Hepatocyte (in vitro differentiated cells): ENCODE measurements at regions not wholly inside any gene's neighbourhood (a gene's known extent, or its start where the extent isn't known, plus 50 kb on each side); places are given as distances from the start of the nearest gene placed in this dataset.

Experiments used
- DNase-seq: peaks from one replicate; pipeline ENCODE4 v3.0.0-alpha.2; 2016; ENCODE audit warnings: low spot score
- H2AFZ ChIP-seq: fragments of 200-600 bp; sonication (generic); 2 replicates; pipeline ENCODE4 v1.6.0; 2016; ENCODE audit warnings: antibody characterized with exemption, mild to moderate bottlenecking
- H3K27ac ChIP-seq: fragments of 200-600 bp; sonication (generic); 2 replicates; pipeline ENCODE4 v1.5.1; 2016; ENCODE audit warnings: mild to moderate bottlenecking
- H3K27me3 ChIP-seq: fragments of 200-600 bp; sonication (generic); 2 replicates; pipeline ENCODE4 v1.6.1; 2016
- H3K36me3 ChIP-seq: fragments of 200-600 bp; sonication (generic); replicated peaks from 2 replicates; pipeline ENCODE4 v1.5.1; 2016; ENCODE audit warnings: low read depth; ENCODE audit not compliant: insufficient read depth
- H3K4me1 ChIP-seq: fragments of 200-600 bp; sonication (generic); 2 replicates; pipeline ENCODE4 v1.5.1; 2016; ENCODE audit warnings: mild to moderate bottlenecking, moderate library complexity; ENCODE audit not compliant: insufficient read depth
- H3K4me2 ChIP-seq: fragments of 200-600 bp; sonication (generic); 2 replicates; pipeline ENCODE4 v1.6.0; 2016
- H3K4me3 ChIP-seq: fragments of 200-600 bp; sonication (generic); 2 replicates; pipeline ENCODE4 v1.5.1; 2016; ENCODE audit warnings: mild to moderate bottlenecking
- H3K79me2 ChIP-seq: fragments of 200-600 bp; sonication (generic); 2 replicates; pipeline ENCODE4 v1.6.0; 2017; ENCODE audit warnings: mild to moderate bottlenecking
- H3K9me2 ChIP-seq: fragments of 200-600 bp; sonication (generic); replicated peaks from 2 replicates; pipeline ENCODE4 v1.6.0; 2017; ENCODE audit warnings: mild to moderate bottlenecking; ENCODE audit not compliant: insufficient read depth
- H3K9me3 ChIP-seq: fragments of 200-600 bp; sonication (generic); 2 replicates; pipeline ENCODE4 v1.5.1; 2016; ENCODE audit warnings: low read depth, mild to moderate bottlenecking
- H4K20me1 ChIP-seq: fragments of 200-600 bp; sonication (generic); 2 replicates; pipeline ENCODE4 v1.6.0; 2016; ENCODE audit warnings: mild to moderate bottlenecking; ENCODE audit not compliant: insufficient read depth, poor library complexity, severe bottlenecking
- CTCF ChIP-seq: fragments of 200-600 bp; sonication (generic); IDR thresholded peaks from 2 replicates; pipeline ENCODE4 v1.5.1; 2016; ENCODE audit warnings: antibody characterized with exemption, mild to moderate bottlenecking; ENCODE audit not compliant: poor library complexity
- EZH2 ChIP-seq: fragments of 200-600 bp; sonication (generic); IDR thresholded peaks from 2 replicates; pipeline ENCODE4 v1.6.1; 2016; ENCODE audit warnings: antibody characterized with exemption, mild to moderate bottlenecking, borderline replicate concordance
- EZH2phosphoT487 ChIP-seq: fragments of 200-600 bp; sonication (generic); IDR thresholded peaks from one replicate; pipeline ENCODE4 v1.6.1; 2018; ENCODE audit warnings: antibody characterized with exemption, mild to moderate bottlenecking, low read depth, moderate library complexity; ENCODE audit not compliant: unreplicated experiment, severe bottlenecking
- WGBS: methylation state at CpG from one replicate; pipeline ENCODE4 v1.1.6; 2016; ENCODE audit warnings: low lambda C conversion rate; ENCODE audit errors: missing lambda C conversion rate; 5-methylcytosine and 5-hydroxymethylcytosine counted together

DNA sequence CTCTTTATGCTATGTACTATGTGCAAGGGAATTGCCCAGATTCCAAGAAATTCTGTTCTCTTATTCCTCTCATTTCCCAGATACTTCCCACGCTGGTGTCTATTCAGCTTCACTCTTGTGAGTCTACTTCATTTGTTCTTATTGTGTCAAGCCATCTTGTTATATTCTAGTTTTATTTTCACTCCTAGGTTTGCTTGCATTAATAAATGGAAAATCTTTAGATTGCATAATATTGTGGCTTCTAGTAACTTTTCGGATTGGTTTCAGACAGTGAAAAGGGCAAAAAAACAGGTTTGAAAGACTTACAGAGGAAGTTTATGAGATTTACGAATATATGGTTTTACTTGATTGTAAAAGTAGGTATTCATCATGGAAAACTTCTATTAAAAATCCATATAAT lies 128.4 kb downstream of the BTC start:
- TF ChIP-seq EZH2phosphoT487 (no peak), CTCF (no peak), EZH2 (no peak)
- Histone ChIP-seq H3K36me3 (no peaks in the 10 kb centered on the region), H3K4me2 (no peak overlapping the region), H3K27me3 (no peaks in the 10 kb centered on the region), H3K79me2 (no peaks in the 10 kb centered on the region), H4K20me1 (no peaks in the 10 kb centered on the region), H3K9me2 (no peaks in the 10 kb centered on the region), H3K27ac (peak overlapping the region; percentile 45), H3K9me3 (no peaks in the 10 kb centered on the region), H2AFZ (no peak overlapping the region), H3K4me3 (no peak overlapping the region), H3K4me1 (peaks cover 5% of the 10 kb centered on the region)
- 89% methylated on average over 3 of the region's 3 CpGs for WGBS
- no peak for DNase-seq

DNA sequence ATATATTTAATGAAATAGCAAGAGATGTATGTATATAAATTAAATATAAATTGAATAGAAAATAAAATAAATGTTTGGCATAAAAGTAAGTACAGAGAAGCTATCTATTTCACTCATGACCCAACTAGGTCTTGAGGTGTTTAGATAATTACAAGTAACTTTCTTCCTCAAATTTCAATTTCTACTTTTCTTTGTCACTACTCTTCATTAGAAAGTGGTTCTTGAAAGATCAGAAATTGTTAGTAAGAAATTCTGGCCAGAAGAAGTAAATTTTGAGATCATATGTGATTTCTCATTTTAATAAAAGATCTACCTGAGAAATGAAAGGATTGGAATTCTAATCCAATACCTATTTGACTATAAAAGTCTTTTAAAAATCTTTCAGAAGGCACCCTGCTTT lies 126.9 kb downstream of the BTC start:
- no peak overlapping the region for H2AFZ ChIP-seq
- TF ChIP-seq EZH2phosphoT487 (no peak), EZH2 (no peak)
- peak overlapping the region; percentile 79 for H3K27ac ChIP-seq
- no peaks in the 10 kb centered on the region for H3K9me3 ChIP-seq
- H3K4me2 ChIP-seq, result no peak overlapping the region
- no peaks in the 10 kb centered on the region for H3K36me3 ChIP-seq
- H4K20me1 ChIP-seq, result no peaks in the 10 kb centered on the region
- H3K27me3 ChIP-seq, result no peaks in the 10 kb centered on the region
- H3K4me3 ChIP-seq, result no peak overlapping the region
- no peak for DNase-seq
- H3K79me2 ChIP-seq, result no peaks in the 10 kb centered on the region
- no peaks in the 10 kb centered on the region for H3K9me2 ChIP-seq
- no peaks in the 10 kb centered on the region for H3K4me1 ChIP-seq

- H3K36me3 ChIP-seq, result no peaks in the 10 kb centered on the region
- H3K9me2 ChIP-seq, result no peaks in the 10 kb centered on the region
- no peaks in the 10 kb centered on the region for H3K4me1 ChIP-seq
- no peak for DNase-seq
- H3K4me3 ChIP-seq, result no peak overlapping the region
- no peak overlapping the region for H3K4me2 ChIP-seq
- H3K27me3 ChIP-seq, result no peaks in the 10 kb centered on the region
- no peak overlapping the region for H2AFZ ChIP-seq
- TF ChIP-seq CTCF (no peak), EZH2 (no peak), EZH2phosphoT487 (no peak)
- H3K9me3 ChIP-seq, result no peaks in the 10 kb centered on the region
- H4K20me1 ChIP-seq, result no peaks in the 10 kb centered on the region
- H3K79me2 ChIP-seq, result no peaks in the 10 kb centered on the region
- H3K27ac ChIP-seq, result peak overlapping the region; percentile 79
Observed at GRCh38 chr4:74667944-74668343, 126.4 kb downstream of the BTC start.

DNA sequence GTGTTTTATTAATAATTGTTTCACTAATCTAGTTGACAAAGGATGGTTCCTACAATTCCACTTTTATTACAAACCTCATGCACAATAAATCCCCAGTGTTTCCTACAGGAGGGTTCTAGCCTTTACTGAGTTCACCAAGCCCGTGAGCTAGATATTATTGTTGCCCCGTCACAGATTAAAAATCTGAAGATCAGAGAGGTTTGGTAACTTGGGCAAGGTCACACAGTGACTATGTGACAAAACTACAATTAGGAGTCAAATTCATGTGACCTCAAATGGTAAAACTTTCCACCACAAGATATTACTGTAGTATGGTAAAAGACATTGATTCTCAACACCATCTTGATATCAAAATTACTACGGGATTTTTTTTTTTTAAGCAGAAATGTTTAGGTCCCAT lies 124.6 kb downstream of the BTC start:
- Histone ChIP-seq H3K4me1 (no peaks in the 10 kb centered on the region), H4K20me1 (no peaks in the 10 kb centered on the region)

More for the DNA sequence above, 124.6 kb downstream of the BTC start:
- 99% methylated on average over 3 of the region's 3 CpGs for WGBS
- H3K9me2 ChIP-seq, result no peaks in the 10 kb centered on the region
- H3K9me3 ChIP-seq, result no peaks in the 10 kb centered on the region
- no peak for DNase-seq
- H3K79me2 ChIP-seq, result no peaks in the 10 kb centered on the region
- H3K4me3 ChIP-seq, result no peak overlapping the region
- no peak overlapping the region for H2AFZ ChIP-seq
- no peaks in the 10 kb centered on the region for H3K27me3 ChIP-seq
- no peak overlapping the region for H3K4me2 ChIP-seq
- peak overlapping the region; percentile 79 for H3K27ac ChIP-seq
- TF ChIP-seq CTCF, result no peak
- TF ChIP-seq EZH2phosphoT487, result no peak
- TF ChIP-seq EZH2, result no peak
- H3K36me3 ChIP-seq, result no peaks in the 10 kb centered on the region
